ENCODE measurements at regions not wholly inside any gene's neighbourhood (a gene's known extent, or its start where the extent isn't known, plus 50 kb on each side); places are given as distances from the start of the nearest gene placed in this dataset.

DNA sequence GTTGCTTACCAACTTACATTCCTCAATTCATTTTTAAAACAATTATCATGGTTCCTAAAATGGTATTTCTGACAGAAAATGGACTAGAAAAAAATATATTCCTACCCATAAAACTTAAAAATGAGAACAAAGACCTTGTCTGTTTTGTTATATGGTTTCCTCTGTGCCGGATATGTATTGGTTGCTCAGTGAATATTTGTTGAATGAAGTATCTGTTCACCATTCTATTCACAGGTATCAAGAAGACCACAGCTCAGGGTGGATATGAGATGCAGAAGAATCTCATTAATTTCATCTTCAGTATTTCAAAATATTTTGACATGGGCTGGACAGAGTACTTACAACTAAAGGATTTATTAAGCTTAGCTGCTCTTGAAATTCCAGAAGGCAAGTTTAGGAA lies 58.1 kb downstream of the TUSC7 start:
- Mint-ChIP-seq H3K27me3 (peaks cover 0 to 2% of the 10 kb centered on the region in 2 donors), H3K9me3 (peaks cover 5% of the 10 kb centered on the region), H3K36me3 (no peaks in the 10 kb centered on the region), H3K4me3 (no peak overlapping the region), H3K4me1 (ENCODE audit: low read depth in 2 of 2) (no peaks in the 10 kb centered on the region), H3K27ac (no peak overlapping the region)
- ATAC-seq (no peak), DNase-seq (ENCODE audit: low spot score) (no peak)

DNA sequence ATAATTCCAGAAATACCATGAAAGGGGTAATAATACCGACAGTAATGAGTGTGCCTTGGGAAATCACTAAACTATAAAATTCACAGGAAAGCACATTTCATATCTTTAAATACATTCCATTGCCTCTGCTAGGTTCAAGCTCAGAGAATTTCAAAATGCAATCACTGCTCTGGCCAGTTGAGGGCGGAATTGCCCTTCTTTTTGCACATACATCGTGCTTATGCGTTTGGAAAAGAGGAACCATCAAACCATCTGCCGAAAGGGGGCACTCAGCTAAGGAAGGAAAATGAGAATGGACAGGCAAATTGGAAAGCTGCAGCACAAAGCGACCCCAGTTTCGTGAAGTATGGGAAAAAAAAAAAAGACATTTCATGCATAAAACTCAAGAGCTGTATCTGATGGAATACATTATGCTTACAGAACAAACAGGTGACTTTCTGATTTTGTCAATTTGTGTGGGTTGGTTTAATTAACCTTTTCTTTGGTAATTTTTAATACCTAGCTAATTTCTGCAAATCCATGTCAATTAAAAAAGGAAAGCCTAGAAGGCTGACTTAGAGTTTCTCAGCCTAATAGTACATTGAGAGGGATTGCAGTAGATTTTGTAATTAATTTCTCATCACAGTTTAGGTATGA lies 61.4 kb downstream of the TUSC7 start:
- DNase-seq (ENCODE audit: low spot score): no peak
- Mint-ChIP-seq H3K27me3 (peaks cover 0 to 2% of the 10 kb centered on the region in 2 donors), H3K9me3 (peaks cover 5% of the 10 kb centered on the region), H3K4me3 (no peak overlapping the region), H3K4me1 (ENCODE audit: low read depth in 2 of 2) (no peaks in the 10 kb centered on the region), H3K27ac (no peak overlapping the region), H3K36me3 (no peaks in the 10 kb centered on the region)
- ATAC-seq: no peak

DNA sequence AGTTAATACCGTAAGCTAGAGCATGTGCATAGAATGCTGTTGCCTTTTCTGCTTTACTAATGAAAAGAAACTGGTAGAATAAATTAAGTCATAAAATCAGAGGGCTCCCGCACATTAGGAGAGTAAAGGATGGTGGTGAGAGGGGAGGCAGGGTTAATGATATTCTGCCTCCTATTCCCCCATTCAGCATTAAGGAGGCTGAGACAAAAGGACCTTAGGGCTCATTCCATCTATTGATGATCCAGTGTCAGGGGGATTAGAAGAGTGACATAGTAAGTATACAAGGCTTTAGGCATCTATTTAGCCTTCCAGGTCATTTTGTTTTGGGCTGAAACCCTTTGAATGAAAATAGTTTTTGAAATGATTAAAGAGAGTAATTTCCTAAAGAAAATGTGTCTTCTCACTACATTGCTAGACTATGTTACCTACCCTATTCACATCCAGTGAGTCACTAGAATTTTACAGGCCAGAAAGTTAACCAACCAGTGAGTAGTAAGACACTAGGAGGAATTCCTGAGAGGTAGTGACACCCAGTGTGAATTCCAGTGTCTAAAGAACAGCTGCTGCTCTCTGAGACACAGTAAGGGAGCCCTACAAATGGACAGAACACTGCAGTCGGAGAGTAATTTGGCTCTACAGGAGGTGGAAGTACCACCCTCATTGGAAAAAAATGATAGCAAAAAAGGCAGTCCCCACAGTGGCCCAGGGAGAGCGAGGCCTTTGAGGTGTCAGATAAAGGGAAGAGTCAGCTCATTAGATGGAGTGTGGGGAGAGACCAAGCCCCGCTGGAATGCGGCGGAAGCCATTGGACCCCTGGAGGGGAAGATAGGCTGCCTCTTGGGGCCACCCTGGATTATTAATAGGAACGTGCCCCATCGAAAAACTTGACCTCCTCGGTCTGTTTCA lies 67.6 kb downstream of the TUSC7 start:
- ATAC-seq (no peak), DNase-seq (ENCODE audit: low spot score) (no peak)
- H3K36me3 Mint-ChIP-seq: no peaks in the 10 kb centered on the region
- H3K4me3 Mint-ChIP-seq: no peak overlapping the region
- H3K4me1 Mint-ChIP-seq (ENCODE audit: low read depth in 2 of 2): no peaks in the 10 kb centered on the region
- no peak overlapping the region for H3K27ac Mint-ChIP-seq
- H3K27me3 Mint-ChIP-seq: peaks cover 0 to 2% of the 10 kb centered on the region in 2 donors
- H3K9me3 Mint-ChIP-seq: no peaks in the 10 kb centered on the region

DNA sequence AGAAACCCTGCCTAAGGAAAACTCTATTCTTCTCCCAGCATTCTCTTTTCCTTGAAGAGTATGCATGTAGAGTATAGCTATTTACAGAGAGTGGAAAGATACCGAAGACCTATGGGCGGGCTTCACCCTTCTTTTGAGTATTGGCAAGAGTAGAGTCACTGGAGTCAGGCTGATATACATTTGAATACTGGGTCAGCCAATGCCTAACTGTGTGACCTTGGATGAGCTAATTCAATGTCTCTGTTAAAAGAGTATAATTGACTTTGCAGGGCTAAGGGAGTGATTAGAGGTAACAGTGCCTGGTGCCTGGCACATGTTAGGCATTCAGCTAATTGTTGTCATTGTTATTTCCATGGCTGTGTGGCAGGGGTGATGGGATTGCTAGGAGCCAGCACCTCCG lies 75.6 kb downstream of the TUSC7 start:
- DNase-seq (ENCODE audit: low spot score) (no peak), ATAC-seq (no peak)
- Mint-ChIP-seq H3K4me3 (no peak overlapping the region), H3K27ac (no peak overlapping the region), H3K9me3 (peaks cover 8% of the 10 kb centered on the region), H3K4me1 (ENCODE audit: low read depth in 2 of 2) (no peaks in the 10 kb centered on the region), H3K27me3 (no peaks in the 10 kb centered on the region), H3K36me3 (no peaks in the 10 kb centered on the region)

DNA sequence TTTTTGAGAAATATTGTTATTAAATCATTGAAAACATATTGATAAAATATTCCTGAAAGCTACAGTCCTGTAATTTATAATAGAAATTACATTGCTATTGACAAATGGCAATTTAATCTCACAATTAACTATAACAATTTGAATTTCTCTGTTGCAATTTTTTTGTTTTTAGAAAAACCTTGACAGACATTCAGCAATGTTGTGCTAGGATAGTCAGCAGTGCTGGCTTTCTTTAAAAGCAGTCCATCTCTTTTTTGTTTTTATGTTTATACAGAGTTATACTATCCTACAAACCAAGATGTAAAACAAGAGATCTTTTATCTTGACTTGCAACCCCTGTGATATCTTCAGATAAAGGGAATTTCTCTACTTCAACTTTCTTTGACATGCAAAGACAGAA lies 93.1 kb downstream of the TUSC7 start:
- H3K4me3 Mint-ChIP-seq: no peak overlapping the region
- DNase-seq (ENCODE audit: low spot score): no peak
- no peak for ATAC-seq
- H3K9me3 Mint-ChIP-seq: peaks cover 6% of the 10 kb centered on the region
- H3K4me1 Mint-ChIP-seq (ENCODE audit: low read depth in 2 of 2): no peaks in the 10 kb centered on the region
- no peaks in the 10 kb centered on the region for H3K27me3 Mint-ChIP-seq
- no peaks in the 10 kb centered on the region for H3K36me3 Mint-ChIP-seq
- no peak overlapping the region for H3K27ac Mint-ChIP-seq

DNA sequence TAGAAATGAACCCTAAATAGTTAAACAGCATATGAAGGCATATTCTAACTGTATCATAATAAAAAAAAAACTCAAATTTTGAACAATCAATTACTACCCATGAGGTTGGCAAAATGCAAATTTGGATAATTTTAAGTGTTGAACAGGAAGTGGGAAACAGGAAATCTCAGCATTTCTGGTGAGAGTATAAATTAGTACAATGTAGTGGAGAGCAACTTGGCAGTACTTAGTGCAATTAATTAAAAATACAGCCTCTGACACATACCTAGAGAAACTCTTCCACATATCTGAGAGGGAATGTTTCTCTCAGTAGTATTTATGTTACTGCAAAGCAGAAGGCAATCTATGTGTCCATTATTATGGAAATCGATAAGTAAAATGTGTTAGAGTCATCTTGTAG lies 96.8 kb downstream of the TUSC7 start:
- ATAC-seq (no peak), DNase-seq (ENCODE audit: low spot score) (no peak)
- Mint-ChIP-seq H3K4me1 (ENCODE audit: low read depth in 2 of 2) (no peaks in the 10 kb centered on the region), H3K36me3 (no peaks in the 10 kb centered on the region), H3K27me3 (no peaks in the 10 kb centered on the region), H3K27ac (no peak overlapping the region), H3K4me3 (no peak overlapping the region), H3K9me3 (peaks cover 6% of the 10 kb centered on the region)

DNA sequence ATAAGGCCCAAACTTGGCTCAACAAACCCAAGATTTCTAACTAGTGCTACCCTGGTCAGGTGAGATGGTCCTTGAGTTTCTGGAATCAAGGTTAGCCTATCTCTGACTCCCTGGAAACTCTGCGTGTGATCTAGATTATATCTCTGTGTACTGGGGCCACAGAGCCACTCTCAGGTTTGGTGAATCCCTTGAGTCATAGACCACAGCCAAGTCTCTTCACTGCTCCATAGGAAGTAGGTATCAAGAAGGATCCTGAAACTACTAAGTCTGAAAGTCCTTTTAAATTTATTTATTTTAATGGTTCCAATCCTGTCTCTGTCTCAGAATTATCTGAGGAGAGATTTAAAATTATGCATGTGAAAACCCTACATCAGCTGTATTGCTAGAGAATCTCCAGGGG lies 99.1 kb downstream of the TUSC7 start:
- ATAC-seq (no peak), DNase-seq (ENCODE audit: low spot score) (no peak)
- Mint-ChIP-seq H3K36me3 (no peaks in the 10 kb centered on the region), H3K27ac (no peak overlapping the region), H3K4me3 (no peak overlapping the region), H3K9me3 (peaks cover 6% of the 10 kb centered on the region), H3K27me3 (no peaks in the 10 kb centered on the region), H3K4me1 (ENCODE audit: low read depth in 2 of 2) (no peaks in the 10 kb centered on the region)

DNA sequence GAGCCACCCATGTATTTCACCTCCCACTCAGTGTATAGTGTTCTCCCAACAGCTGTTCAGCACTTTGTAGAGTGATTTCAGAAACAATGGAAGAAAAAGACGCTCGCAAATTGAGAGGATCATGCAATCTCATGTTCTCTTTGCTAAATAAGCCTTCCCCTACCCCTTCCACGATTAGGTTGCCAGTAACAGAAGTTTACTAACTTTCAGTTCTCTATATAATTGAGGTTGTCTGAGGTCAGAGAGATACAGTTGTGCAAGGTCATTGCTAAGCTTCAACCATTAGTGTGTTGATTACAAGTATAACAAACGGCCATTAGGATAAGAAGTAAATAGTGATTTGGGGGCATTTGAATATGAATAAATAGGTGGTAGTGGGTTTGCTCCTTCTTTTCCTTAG lies 99.6 kb downstream of the TUSC7 start:
- Mint-ChIP-seq H3K27me3 (no peaks in the 10 kb centered on the region), H3K27ac (no peak overlapping the region), H3K36me3 (no peaks in the 10 kb centered on the region), H3K4me3 (no peak overlapping the region), H3K9me3 (peaks cover 6% of the 10 kb centered on the region), H3K4me1 (ENCODE audit: low read depth in 2 of 2) (no peaks in the 10 kb centered on the region)
- ATAC-seq (no peak), DNase-seq (ENCODE audit: low spot score) (no peak)

DNA sequence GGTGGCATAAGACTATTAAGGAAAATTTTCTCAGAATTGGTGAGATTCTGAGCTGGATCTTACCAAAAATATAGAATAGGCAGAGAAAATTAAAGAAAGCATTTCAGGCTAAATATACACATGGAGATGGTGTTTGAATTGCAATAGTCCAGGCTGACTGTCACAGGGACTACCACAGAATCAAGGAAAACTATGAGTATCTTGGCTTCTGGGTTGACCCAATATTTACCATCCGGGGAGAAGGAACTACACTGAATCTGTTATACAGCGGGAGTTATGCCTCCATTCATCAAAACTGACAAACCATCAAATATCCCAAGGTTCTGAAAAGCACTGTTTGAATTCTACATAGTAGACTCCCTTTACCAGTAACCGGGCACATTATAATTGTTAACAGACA lies 102.2 kb downstream of the TUSC7 start:
- H3K27me3 Mint-ChIP-seq: no peaks in the 10 kb centered on the region
- no peak for ATAC-seq
- H3K27ac Mint-ChIP-seq: no peak overlapping the region
- DNase-seq (ENCODE audit: low spot score): no peak
- no peaks in the 10 kb centered on the region for H3K4me1 Mint-ChIP-seq (ENCODE audit: low read depth in 2 of 2)
- H3K36me3 Mint-ChIP-seq: no peaks in the 10 kb centered on the region
- H3K4me3 Mint-ChIP-seq: no peak overlapping the region
- H3K9me3 Mint-ChIP-seq: peaks cover 4% of the 10 kb centered on the region

DNA sequence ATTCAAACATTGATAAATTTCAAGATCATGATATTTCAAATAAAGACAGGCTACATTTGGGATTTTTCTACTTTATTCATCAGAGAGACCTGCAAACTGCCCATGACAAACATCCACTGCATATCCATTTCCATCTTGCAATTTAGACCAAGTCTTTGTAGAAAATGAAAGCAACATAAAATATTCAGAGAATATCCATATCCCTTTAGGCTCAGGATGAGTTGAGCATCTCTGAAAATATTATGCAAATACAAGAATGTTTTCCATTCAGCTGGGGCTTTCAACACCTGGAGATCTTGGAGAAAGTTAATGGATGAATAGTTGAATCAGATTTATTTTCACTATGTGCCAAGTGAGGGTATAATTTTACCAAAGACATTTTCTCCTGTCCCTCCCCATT lies 103.4 kb downstream of the TUSC7 start:
- H3K36me3 Mint-ChIP-seq: no peaks in the 10 kb centered on the region
- peaks cover 4% of the 10 kb centered on the region for H3K9me3 Mint-ChIP-seq
- H3K27me3 Mint-ChIP-seq: no peaks in the 10 kb centered on the region
- no peak for ATAC-seq
- no peak for DNase-seq (ENCODE audit: low spot score)
- H3K4me1 Mint-ChIP-seq (ENCODE audit: low read depth in 2 of 2): no peaks in the 10 kb centered on the region
- H3K4me3 Mint-ChIP-seq: no peak overlapping the region
- no peak overlapping the region for H3K27ac Mint-ChIP-seq

DNA sequence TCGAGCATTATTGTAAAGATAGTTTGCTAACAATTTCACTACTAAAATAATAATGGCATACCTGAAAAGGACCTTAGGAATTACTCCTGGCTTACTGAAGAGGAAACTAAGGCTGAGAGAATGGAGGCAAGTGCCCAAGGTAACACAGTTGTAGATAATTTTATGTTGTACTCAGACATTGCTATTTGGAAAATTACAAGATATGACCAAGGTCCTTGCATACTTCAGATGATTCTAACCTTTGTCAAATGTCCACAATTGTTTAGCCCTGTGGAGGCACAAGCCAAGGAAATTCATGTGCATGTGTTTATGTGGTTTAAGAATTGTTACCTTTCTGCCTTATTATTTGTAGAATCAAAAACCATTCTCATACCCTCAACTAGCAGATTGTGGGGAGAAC lies 105.7 kb downstream of the TUSC7 start:
- Mint-ChIP-seq H3K4me3 (no peak overlapping the region), H3K27me3 (no peaks in the 10 kb centered on the region), H3K4me1 (ENCODE audit: low read depth in 2 of 2) (no peaks in the 10 kb centered on the region), H3K27ac (no peak overlapping the region), H3K9me3 (no peaks in the 10 kb centered on the region), H3K36me3 (no peaks in the 10 kb centered on the region)
- no peak for DNase-seq (ENCODE audit: low spot score)
- ATAC-seq: no peak

DNA sequence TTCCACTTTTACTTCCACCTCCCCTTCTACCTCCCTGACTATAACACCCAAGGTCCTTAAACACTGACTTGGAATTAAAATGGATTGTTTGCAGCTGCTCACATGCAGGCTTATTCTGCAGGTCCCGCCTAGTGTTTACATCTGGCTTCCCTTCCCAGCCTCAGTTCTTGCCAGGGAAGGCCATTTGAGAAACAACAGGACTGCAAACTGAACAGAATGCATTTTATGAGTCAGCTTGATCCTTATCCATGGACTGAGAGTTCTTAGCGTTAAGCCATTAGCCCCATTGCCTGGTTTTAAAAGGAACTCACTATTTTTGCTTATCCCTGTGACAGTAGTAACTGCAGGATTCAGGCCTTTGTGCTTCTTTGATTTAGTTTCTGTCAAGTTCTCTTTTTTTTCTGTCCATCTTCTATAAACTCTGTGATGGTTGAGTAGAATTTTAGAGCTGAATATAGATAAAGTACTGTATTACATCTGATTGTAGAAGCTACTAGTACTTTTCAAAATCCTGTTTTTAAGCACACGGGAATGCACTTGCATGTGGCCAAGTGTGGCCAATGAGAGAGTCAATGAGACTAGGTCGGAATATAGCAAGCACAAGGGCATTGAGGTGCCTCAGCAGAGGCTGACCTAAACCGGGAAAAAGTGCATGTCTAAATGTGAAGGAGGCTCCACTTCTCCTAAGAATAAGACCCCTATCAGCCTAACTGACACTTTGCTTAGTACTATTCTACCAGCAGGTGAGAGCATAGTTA lies 106.4 kb downstream of the TUSC7 start:
- Mint-ChIP-seq H3K36me3 (no peaks in the 10 kb centered on the region), H3K27me3 (no peaks in the 10 kb centered on the region), H3K4me1 (ENCODE audit: low read depth in 2 of 2) (no peaks in the 10 kb centered on the region), H3K4me3 (no peak overlapping the region), H3K27ac (no peak overlapping the region), H3K9me3 (no peaks in the 10 kb centered on the region)
- DNase-seq (ENCODE audit: low spot score) (no peak), ATAC-seq (no peak)

DNA sequence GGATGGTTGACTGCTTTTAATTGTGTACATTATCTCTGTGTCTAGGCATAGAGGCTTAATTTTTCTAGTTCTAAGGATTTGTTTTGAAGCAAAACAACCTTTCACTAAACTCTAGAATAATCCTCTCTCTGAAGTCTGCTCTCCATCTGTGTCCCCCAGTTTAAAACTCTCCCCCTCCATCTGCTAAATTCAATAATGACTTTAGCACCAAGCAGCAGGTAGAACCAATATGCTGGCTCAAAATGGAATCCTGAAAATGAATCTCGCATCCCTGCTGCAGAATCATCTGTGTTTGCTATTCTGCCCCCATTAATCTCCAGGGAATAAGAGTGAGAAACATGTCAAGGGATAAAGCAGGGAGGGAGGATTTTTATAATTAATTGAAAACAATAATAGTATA lies 111.8 kb downstream of the TUSC7 start:
- no peaks in the 10 kb centered on the region for H3K27me3 Mint-ChIP-seq
- H3K9me3 Mint-ChIP-seq: no peaks in the 10 kb centered on the region
- H3K4me3 Mint-ChIP-seq: no peak overlapping the region
- no peak overlapping the region for H3K27ac Mint-ChIP-seq
- no peak for ATAC-seq
- H3K36me3 Mint-ChIP-seq: no peaks in the 10 kb centered on the region
- no peak for DNase-seq (ENCODE audit: low spot score)
- no peaks in the 10 kb centered on the region for H3K4me1 Mint-ChIP-seq (ENCODE audit: low read depth in 2 of 2)

DNA sequence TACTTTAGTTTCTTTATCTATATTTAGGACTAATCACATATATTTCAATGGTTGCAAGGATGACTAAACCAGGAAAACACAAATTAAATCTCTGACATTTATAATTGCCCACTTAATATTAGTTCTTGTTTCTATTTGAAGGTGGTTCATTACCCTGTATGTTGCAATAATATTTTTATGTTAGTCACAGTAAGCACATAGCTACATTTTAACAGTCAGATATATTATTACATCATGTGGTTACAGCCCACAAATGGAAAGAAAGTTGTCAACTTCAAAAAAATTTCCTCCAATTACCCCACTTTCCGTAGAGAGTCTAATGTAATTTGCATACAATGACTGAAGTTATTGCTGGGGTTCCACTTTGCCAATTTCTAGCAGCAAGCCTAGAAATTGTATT lies 114.6 kb downstream of the TUSC7 start:
- ATAC-seq (no peak), DNase-seq (ENCODE audit: low spot score) (no peak)
- Mint-ChIP-seq H3K4me1 (ENCODE audit: low read depth in 2 of 2) (no peaks in the 10 kb centered on the region), H3K36me3 (no peaks in the 10 kb centered on the region), H3K27ac (no peak overlapping the region), H3K27me3 (no peaks in the 10 kb centered on the region), H3K4me3 (no peak overlapping the region), H3K9me3 (no peaks in the 10 kb centered on the region)
